HG03039 (cell line): ENCODE measurements at regions not wholly inside any gene's neighbourhood (a gene's known extent, or its start where the extent isn't known, plus 50 kb on each side); places are given as distances from the start of the nearest gene placed in this dataset.
"Not testable (repeated sequence)": the region's sequence is repeated elsewhere in the genome, so short reads cannot be mapped to it uniquely, and the experiment has no call there.

ENCODE experiments used
- ATAC-seq: cut with Tn5 transposase; IDR thresholded peaks from one replicate; pipeline ENCODE4 v1.9.1; 2021; ENCODE audit warnings: mild to moderate bottlenecking, moderate library complexity; ENCODE audit not compliant: unreplicated experiment

- ATAC-seq: no peak
These were observed 58.0 kb upstream of the FBXO11 start for GRCh38 chr2:47964277-47964676.

- ATAC-seq: no peak
These were observed 58.6 kb upstream of the FBXO11 start for GRCh38 chr2:47964722-47965434.

GRCh38 chr2:47976728-47977127, 70.4 kb upstream of the FBXO11 start:
- ATAC-seq: not testable (repeated sequence)

GRCh38 chr2:47984041-47984440, 77.7 kb upstream of the FBXO11 start:
- no peak for ATAC-seq

- ATAC-seq: no peak
These were observed 84.2 kb upstream of the FBXO11 start for GRCh38 chr2:47990503-47990902.

GRCh38 chr2:47992671-47993070, 86.4 kb upstream of the FBXO11 start:
- ATAC-seq: no peak

- ATAC-seq: no peak
These were observed 90.5 kb upstream of the FBXO11 start for GRCh38 chr2:47996808-47997207.

GRCh38 chr2:47999512-47999911, 93.2 kb upstream of the FBXO11 start:
- no peak for ATAC-seq

- no peak for ATAC-seq
These were observed 95.2 kb upstream of the FBXO11 start for GRCh38 chr2:48001498-48001897.

GRCh38 chr2:48006094-48006493, 99.8 kb upstream of the FBXO11 start:
- no peak for ATAC-seq

- ATAC-seq: no peak
These were observed 101.5 kb upstream of the FBXO11 start for GRCh38 chr2:48007699-48008268.

GRCh38 chr2:48009256-48009655, 103.0 kb upstream of the FBXO11 start:
- no peak for ATAC-seq

- no peak for ATAC-seq
These were observed 109.1 kb upstream of the FBXO11 start for GRCh38 chr2:48015421-48015820.

GRCh38 chr2:48016225-48017019, 110.1 kb upstream of the FBXO11 start:
- ATAC-seq: no peak

GRCh38 chr2:48017136-48017535, 110.8 kb upstream of the FBXO11 start:
- no peak for ATAC-seq

- ATAC-seq: no peak
These were observed 112.2 kb upstream of the FBXO11 start for GRCh38 chr2:48018480-48018879.

- ATAC-seq: no peak
These were observed 120.6 kb upstream of the FBXO11 start for GRCh38 chr2:48026865-48027264.

GRCh38 chr2:48032765-48033164, 126.5 kb upstream of the FBXO11 start:
- no peak for ATAC-seq

- no peak for ATAC-seq
These were observed 128.0 kb upstream of the FBXO11 start for GRCh38 chr2:48034295-48034694.

GRCh38 chr2:48036312-48036711, 130.0 kb upstream of the FBXO11 start:
- no peak for ATAC-seq

- no peak for ATAC-seq
These were observed 133.1 kb upstream of the FBXO11 start for GRCh38 chr2:48039209-48039990.
